ENCODE measurements at regions not wholly inside any gene's neighbourhood (a gene's known extent, or its start where the extent isn't known, plus 50 kb on each side); places are given as distances from the start of the nearest gene placed in this dataset.

- Histone ChIP-seq H3K27ac (ENCODE audit: low read depth in 1 of 2, low read length in 2 of 2) (no peak overlapping the region), H3K36me3 (ENCODE audit: control insufficient read depth in 4 of 4, insufficient read depth in 3 of 4, low read depth in 1 of 4, low read length in 3 of 4) (no peaks in the 10 kb centered on the region), H3K4me3 (ENCODE audit: low read depth in 1 of 3, low read length in 3 of 3) (no peak overlapping the region), H3K27me3 (ENCODE audit: control insufficient read depth in 4 of 4, insufficient read depth in 4 of 4, low read length in 3 of 4) (no peaks in the 10 kb centered on the region), H3K9me3 (ENCODE audit: control insufficient read depth in 4 of 4, low read length in 3 of 4) (peaks cover 0 to 4% (median 0%) of the 10 kb centered on the region in 4 donors), H3K4me1 (ENCODE audit: control insufficient read depth in 4 of 4, insufficient read depth in 4 of 4, low read length in 3 of 4) (no peaks in the 10 kb centered on the region), H3K9ac (ENCODE audit: low read depth in 1 of 2, low read length in 2 of 2) (no peak overlapping the region)
- TF ChIP-seq RXRA (IDR thresholded peaks at IDR 0.05) (no peak), ZBTB33 (IDR thresholded peaks at IDR 0.05) (no peak), HNF4G (IDR thresholded peaks at IDR 0.05) (no peak), JUND (IDR thresholded peaks at IDR 0.05) (no peak), CTCF (IDR thresholded peaks at IDR 0.05; ENCODE audit: low read depth, low read length, missing input control) (no peak), MAX (IDR thresholded peaks at IDR 0.05) (no peak), EGR1 (IDR thresholded peaks at IDR 0.05; ENCODE audit: low read depth in 2 of 2) (no peak), YY1 (IDR thresholded peaks at IDR 0.05) (no peak), ATF3 (IDR thresholded peaks at IDR 0.05) (no peak), SP1 (IDR thresholded peaks at IDR 0.05) (no peak), HNF4A (conservative IDR thresholded peaks at IDR 0.05) (no peak)
- no peak for DNase-seq (ENCODE audit: low spot score)
Observed at GRCh38 chr6:48472091-48472490, 361.1 kb upstream of the PTCHD4 start.

- H3K27me3 ChIP-seq (ENCODE audit: control insufficient read depth in 4 of 4, insufficient read depth in 4 of 4, low read length in 3 of 4) = no peaks in the 10 kb centered on the region
- no peak overlapping the region for H3K27ac ChIP-seq (ENCODE audit: low read depth in 1 of 2, low read length in 2 of 2)
- no peak for DNase-seq (ENCODE audit: low spot score)
- H3K9ac ChIP-seq (ENCODE audit: low read depth in 1 of 2, low read length in 2 of 2) = no peak overlapping the region
- H3K36me3 ChIP-seq (ENCODE audit: control insufficient read depth in 4 of 4, insufficient read depth in 3 of 4, low read depth in 1 of 4, low read length in 3 of 4) = no peaks in the 10 kb centered on the region
- H3K4me3 ChIP-seq (ENCODE audit: low read depth in 1 of 3, low read length in 3 of 3) = no peak overlapping the region
- H3K9me3 ChIP-seq (ENCODE audit: control insufficient read depth in 4 of 4, low read length in 3 of 4) = peaks cover 0 to 4% (median 0%) of the 10 kb centered on the region in 4 donors
- H3K4me1 ChIP-seq (ENCODE audit: control insufficient read depth in 4 of 4, insufficient read depth in 4 of 4, low read length in 3 of 4) = no peaks in the 10 kb centered on the region
- TF ChIP-seq FOXA1 (IDR thresholded peaks at IDR 0.05) = no peak
- WGBS = 74% methylated on average over 1 of the region's 1 CpG
Observed at GRCh38 chr6:48471326-48471725, 360.3 kb upstream of the PTCHD4 start.

GRCh38 chr6:48449002-48449401 lies 338.0 kb upstream of the PTCHD4 start:
- no peak for TF ChIP-seq FOXA1 (IDR thresholded peaks at IDR 0.05)
- no peak for TF ChIP-seq JUND (IDR thresholded peaks at IDR 0.05)
- no peak for TF ChIP-seq NR2F2 (IDR thresholded peaks at IDR 0.05)
- no peak for TF ChIP-seq ATF3 (IDR thresholded peaks at IDR 0.05)
- TF ChIP-seq TAF1 (conservative IDR thresholded peaks at IDR 0.05) = no peak
- TF ChIP-seq HNF4G (IDR thresholded peaks at IDR 0.05) = no peak
- TF ChIP-seq FOXA2 (IDR thresholded peaks at IDR 0.05) = no peak
- TF ChIP-seq CTCF (IDR thresholded peaks at IDR 0.05; ENCODE audit: low read depth, low read length, missing input control) = no peak
- TF ChIP-seq RXRA (IDR thresholded peaks at IDR 0.05) = no peak
- TF ChIP-seq EGR1 (IDR thresholded peaks at IDR 0.05; ENCODE audit: low read depth in 2 of 2) = no peak
- TF ChIP-seq ZBTB33 (IDR thresholded peaks at IDR 0.05) = no peak
- Histone ChIP-seq H3K9me3 (ENCODE audit: control insufficient read depth in 4 of 4, low read length in 3 of 4) (peaks cover 0 to 8% (median 0%) of the 10 kb centered on the region in 4 donors), H3K27me3 (ENCODE audit: control insufficient read depth in 4 of 4, insufficient read depth in 4 of 4, low read length in 3 of 4) (no peaks in the 10 kb centered on the region), H3K4me1 (ENCODE audit: control insufficient read depth in 4 of 4, insufficient read depth in 4 of 4, low read length in 3 of 4) (no peaks in the 10 kb centered on the region), H3K4me3 (ENCODE audit: low read depth in 1 of 3, low read length in 3 of 3) (no peak overlapping the region), H3K36me3 (ENCODE audit: control insufficient read depth in 4 of 4, insufficient read depth in 3 of 4, low read depth in 1 of 4, low read length in 3 of 4) (no peaks in the 10 kb centered on the region), H3K27ac (ENCODE audit: low read depth in 1 of 2, low read length in 2 of 2) (no peak overlapping the region), H3K9ac (ENCODE audit: low read depth in 1 of 2, low read length in 2 of 2) (no peak overlapping the region)
- 87% methylated on average over 2 of the region's 2 CpGs for WGBS
- DNase-seq (ENCODE audit: low spot score) = no peak

All from liver (tissue), 8 donors.